GM12801 (cell line): ENCODE measurements at regions not wholly inside any gene's neighbourhood (a gene's known extent, or its start where the extent isn't known, plus 50 kb on each side); places are given as distances from the start of the nearest gene placed in this dataset.

Experiments used
- CTCF ChIP-seq: IDR thresholded peaks from one replicate; pipeline ENCODE4 v1.5.1; 2011; ENCODE audit warnings: control low read depth; ENCODE audit not compliant: insufficient read length; ENCODE audit errors: extremely low read depth

- TF ChIP-seq CTCF = no peak
These were observed 169.0 kb upstream of the ARGLU1 start for GRCh38 chr13:106736941-106737340.

GRCh38 chr13:106734198-106734597, 166.3 kb upstream of the ARGLU1 start:
- no peak for TF ChIP-seq CTCF

GRCh38 chr13:106723036-106723435, 155.1 kb upstream of the ARGLU1 start:
- TF ChIP-seq CTCF = no peak

GRCh38 chr13:106722620-106723019, 154.7 kb upstream of the ARGLU1 start:
- no peak for TF ChIP-seq CTCF

- TF ChIP-seq CTCF = no peak
These were observed 153.7 kb upstream of the ARGLU1 start for GRCh38 chr13:106721599-106721998.

GRCh38 chr13:106714271-106714982, 146.5 kb upstream of the ARGLU1 start:
- no peak for TF ChIP-seq CTCF

GRCh38 chr13:106712381-106712780, 144.4 kb upstream of the ARGLU1 start:
- TF ChIP-seq CTCF = no peak
